SK-N-SH (cell line): ENCODE measurements at regions not wholly inside any gene's neighbourhood (a gene's known extent, or its start where the extent isn't known, plus 50 kb on each side); places are given as distances from the start of the nearest gene placed in this dataset.

Experiments
- ELF1 ChIP-seq: IDR thresholded peaks from 2 replicates; pipeline ENCODE4 v1.4.0; 2012
- EP300 ChIP-seq, 2 experiments: IDR thresholded peaks; 2 replicates each; pipeline versions ENCODE4 v1.4.0 to v1.6.1; 2012; ENCODE audit warnings: borderline replicate concordance in 1 of 2, low read depth in 1 of 2, low read length in 1 of 2
- FOXJ3 ChIP-seq: sonication (generic); formaldehyde crosslinking; IDR thresholded peaks from 2 replicates; pipeline ENCODE4 v1.5.1; 2020; ENCODE audit warnings: mild to moderate bottlenecking, missing genetic modification reagents
- FOXM1 ChIP-seq: IDR thresholded peaks from 2 replicates; pipeline ENCODE4 v1.4.0; 2012; ENCODE audit warnings: low read depth, mild to moderate bottlenecking
- GATA2 ChIP-seq: sonication (generic); formaldehyde crosslinking; IDR thresholded peaks from 2 replicates; pipeline ENCODE4 v1.5.0; 2020; ENCODE audit warnings: mild to moderate bottlenecking, missing genetic modification reagents
- POLR2AphosphoS5 ChIP-seq: IDR thresholded peaks from 2 replicates; pipeline ENCODE4 v1.6.1; 2012; ENCODE audit warnings: low read depth, low read length
- RAD21 ChIP-seq: IDR thresholded peaks from 2 replicates; pipeline ENCODE4 v1.6.1; 2012; ENCODE audit warnings: mild to moderate bottlenecking, low read length
- RXRA ChIP-seq: IDR thresholded peaks from 2 replicates; pipeline ENCODE4 v1.4.0; 2012; ENCODE audit warnings: low read depth, mild to moderate bottlenecking, borderline replicate concordance
- TAF1 ChIP-seq: IDR thresholded peaks from 2 replicates; pipeline ENCODE4 v1.6.1; 2012; ENCODE audit warnings: low read depth, mild to moderate bottlenecking, low read length, moderate library complexity, borderline replicate concordance
- YY1 ChIP-seq: IDR thresholded peaks from 2 replicates; pipeline ENCODE4 v1.4.0; 2012; ENCODE audit warnings: low read depth, mild to moderate bottlenecking
- TF ChIP-seq, protein P1 (sequence below): fragments of 150-350 bp; IDR thresholded peaks from 2 replicates; pipeline ENCODE4 v1.6.1; 2016; ENCODE audit warnings: mild to moderate bottlenecking, low read depth, low read length
- TF ChIP-seq, protein P2 (sequence below): fragments of 200-600 bp; sonication (generic); IDR thresholded peaks from 2 replicates; pipeline ENCODE4 v1.6.1; 2017; ENCODE audit warnings: antibody characterized with exemption, mild to moderate bottlenecking, moderate library complexity

DNA sequence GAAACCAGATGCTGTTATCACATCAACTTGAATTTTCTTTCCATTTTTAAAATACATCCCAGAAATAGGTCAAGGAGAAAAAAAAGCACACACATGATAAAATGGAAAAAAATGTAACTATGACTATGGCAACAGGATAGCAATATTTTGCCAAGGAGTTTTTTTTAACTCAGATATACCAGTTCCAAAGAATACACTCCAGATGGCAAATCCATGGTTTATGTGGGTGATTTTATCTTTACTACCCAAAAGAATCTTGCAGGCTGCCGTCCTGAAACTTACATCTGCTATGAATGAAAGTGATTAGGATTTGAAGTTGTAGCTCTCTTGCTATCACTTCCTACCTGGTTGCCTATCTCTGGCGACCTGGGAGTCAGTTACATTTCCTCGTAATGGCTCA lies 91.0 kb upstream of the PLPPR4 start:
- no peak for TF ChIP-seq RXRA
- TF ChIP-seq YY1, result no peak
- TF ChIP-seq, protein P1, sequence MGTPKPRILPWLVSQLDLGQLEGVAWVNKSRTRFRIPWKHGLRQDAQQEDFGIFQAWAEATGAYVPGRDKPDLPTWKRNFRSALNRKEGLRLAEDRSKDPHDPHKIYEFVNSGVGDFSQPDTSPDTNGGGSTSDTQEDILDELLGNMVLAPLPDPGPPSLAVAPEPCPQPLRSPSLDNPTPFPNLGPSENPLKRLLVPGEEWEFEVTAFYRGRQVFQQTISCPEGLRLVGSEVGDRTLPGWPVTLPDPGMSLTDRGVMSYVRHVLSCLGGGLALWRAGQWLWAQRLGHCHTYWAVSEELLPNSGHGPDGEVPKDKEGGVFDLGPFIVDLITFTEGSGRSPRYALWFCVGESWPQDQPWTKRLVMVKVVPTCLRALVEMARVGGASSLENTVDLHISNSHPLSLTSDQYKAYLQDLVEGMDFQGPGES, result no peak
- peak; percentile 5 to 48; a peak in 1 of 4 replicates for TF ChIP-seq EP300 (IDR thresholded peaks at IDR 0.05; ENCODE audit: borderline replicate concordance in 1 of 2, low read depth in 1 of 2, low read length in 1 of 2)
- TF ChIP-seq FOXM1, result no peak
- no peak for TF ChIP-seq RAD21
- no peak for TF ChIP-seq FOXJ3 (CRISPR knock-in tag)
- TF ChIP-seq ELF1, result no peak
- TF ChIP-seq, protein P2, sequence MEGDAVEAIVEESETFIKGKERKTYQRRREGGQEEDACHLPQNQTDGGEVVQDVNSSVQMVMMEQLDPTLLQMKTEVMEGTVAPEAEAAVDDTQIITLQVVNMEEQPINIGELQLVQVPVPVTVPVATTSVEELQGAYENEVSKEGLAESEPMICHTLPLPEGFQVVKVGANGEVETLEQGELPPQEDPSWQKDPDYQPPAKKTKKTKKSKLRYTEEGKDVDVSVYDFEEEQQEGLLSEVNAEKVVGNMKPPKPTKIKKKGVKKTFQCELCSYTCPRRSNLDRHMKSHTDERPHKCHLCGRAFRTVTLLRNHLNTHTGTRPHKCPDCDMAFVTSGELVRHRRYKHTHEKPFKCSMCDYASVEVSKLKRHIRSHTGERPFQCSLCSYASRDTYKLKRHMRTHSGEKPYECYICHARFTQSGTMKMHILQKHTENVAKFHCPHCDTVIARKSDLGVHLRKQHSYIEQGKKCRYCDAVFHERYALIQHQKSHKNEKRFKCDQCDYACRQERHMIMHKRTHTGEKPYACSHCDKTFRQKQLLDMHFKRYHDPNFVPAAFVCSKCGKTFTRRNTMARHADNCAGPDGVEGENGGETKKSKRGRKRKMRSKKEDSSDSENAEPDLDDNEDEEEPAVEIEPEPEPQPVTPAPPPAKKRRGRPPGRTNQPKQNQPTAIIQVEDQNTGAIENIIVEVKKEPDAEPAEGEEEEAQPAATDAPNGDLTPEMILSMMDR, result no peak
- peak; percentile 32; the same call in 1 of the 2 replicates for TF ChIP-seq POLR2AphosphoS5
- no peak for TF ChIP-seq GATA2
- no peak for TF ChIP-seq TAF1
